A549 (cell line): ENCODE measurements at regions not wholly inside any gene's neighbourhood (a gene's known extent, or its start where the extent isn't known, plus 50 kb on each side); places are given as distances from the start of the nearest gene placed in this dataset.

Experiments used
- ATAC-seq, 2 experiments: fragments of 200-7000 bp in 1 of 2; fragments of >200 bp in 1 of 2; cut with Nextera tagmentation in 1 of 2; cut with Tn5 transposase in 1 of 2; 3 replicates each; pipeline versions ENCODE4 v1.8.0 to v1.9.1; 2018 to 2020; ENCODE audit warnings: mild to moderate bottlenecking in 1 of 2, moderate library complexity in 1 of 2
- CTCF ChIA-PET: fragments of 300-600 bp; sonication (Branson Sonifier 250); formaldehyde crosslinking; extraction: SDS; loops from one replicate; lab custom pipeline; 2021; ENCODE audit warnings: antibody characterized with exemption, inconsistent platforms; lab: Yijun Ruan, JAX
- POLR2A ChIA-PET: fragments of 350-600 bp; formaldehyde crosslinking; extraction: SDS; loops from one replicate; lab custom pipeline; 2021; ENCODE audit warnings: antibody characterized with exemption, inconsistent platforms; lab: Yijun Ruan, JAX
- DNase-seq, 2 experiments: peaks; one replicate each; pipeline versions ENCODE4 v3.0.0 to v3.0.0-alpha.2; 2011 to 2016; ENCODE audit warnings: low read depth in 1 of 2, low spot score in 1 of 2
- FAIRE-seq: peaks from 2 replicates; lab custom pipeline; 2011; peaks lifted over from hg19 to GRCh38; lab: Jason Lieb, UNC
- H3K27ac ChIP-seq, 2 experiments: fragments of >200 bp; sonication (Bioruptor Twin); formaldehyde crosslinking; 3 replicates each; pipeline ENCODE4 v1.5.1; 2016 to 2017
- H3K4me1 ChIP-seq: fragments of >200 bp; sonication (Bioruptor Twin); formaldehyde crosslinking; 3 replicates; pipeline ENCODE4 v1.6.1; 2016
- H3K4me2 ChIP-seq: fragments of >200 bp; sonication (Bioruptor Twin); formaldehyde crosslinking; 3 replicates; pipeline ENCODE4 v1.6.1; 2016
- H3K4me3 ChIP-seq: fragments of >200 bp; sonication (Bioruptor Twin); formaldehyde crosslinking; 3 replicates; pipeline ENCODE4 v1.5.1; 2016
- H3K9me3 ChIP-seq: fragments of >200 bp; sonication (Bioruptor Twin); formaldehyde crosslinking; 3 replicates; pipeline ENCODE4 v1.6.1; 2016
- CBX2 ChIP-seq: fragments of 200-600 bp; sonication (generic); IDR thresholded peaks from 2 replicates; pipeline ENCODE4 v1.6.1; 2016; ENCODE audit warnings: low read depth, mild to moderate bottlenecking, borderline replicate concordance
- CBX8 ChIP-seq: fragments of 200-600 bp; sonication (generic); IDR thresholded peaks from 2 replicates; pipeline ENCODE4 v1.6.1; 2016
- EHMT2 ChIP-seq: fragments of 200-600 bp; sonication (generic); IDR thresholded peaks from 2 replicates; pipeline ENCODE4 v1.6.1; 2016; ENCODE audit warnings: antibody characterized with exemption, low read depth, mild to moderate bottlenecking, moderate library complexity
- EP300 ChIP-seq, 2 experiments: fragments of >200 bp; sonication (Bioruptor Twin); formaldehyde crosslinking; IDR thresholded peaks; 2 replicates in 1 of 2; 3 replicates in 1 of 2; pipeline ENCODE4 v1.6.1; 2016 to 2017
- ESRRA ChIP-seq: fragments of 150-350 bp; IDR thresholded peaks from 2 replicates; pipeline ENCODE4 v1.6.1; 2014; ENCODE audit warnings: mild to moderate bottlenecking, low read length, borderline replicate concordance
- FOSL2 ChIP-seq, 2 experiments: fragments of 450-650 bp in 1 of 2; fragments of >200 bp in 1 of 2; sonication (Bioruptor Twin) in 1 of 2; formaldehyde crosslinking; IDR thresholded peaks; 2 replicates each; pipeline versions ENCODE4 v1.5.0 to v1.6.1; 2016 to 2020; ENCODE audit warnings: mild to moderate bottlenecking in 1 of 2, moderate library complexity in 1 of 2
- HDAC2 ChIP-seq: fragments of 200-600 bp; sonication (generic); IDR thresholded peaks from 2 replicates; pipeline ENCODE4 v1.6.1; 2016
- HEYL ChIP-seq: fragments of 250-450 bp; sonication (Bioruptor Pico); IDR thresholded peaks from 2 replicates; pipeline ENCODE4 v1.8.0; 2021; ENCODE audit warnings: mild to moderate bottlenecking, moderate library complexity
- HOXB5 ChIP-seq: fragments of 250-450 bp; sonication (Bioruptor Pico); IDR thresholded peaks from 2 replicates; pipeline ENCODE4 v1.5.0; 2020; ENCODE audit warnings: mild to moderate bottlenecking, moderate library complexity
- KDM5A ChIP-seq: fragments of 200-600 bp; sonication (generic); IDR thresholded peaks from 2 replicates; pipeline ENCODE4 v1.6.1; 2016; ENCODE audit warnings: antibody characterized with exemption, mild to moderate bottlenecking
- MYC ChIP-seq: IDR thresholded peaks from 2 replicates; pipeline ENCODE4 v1.6.1; 2012; ENCODE audit warnings: mild to moderate bottlenecking, inconsistent platforms, low read length, improper control_type of control experiment, borderline replicate concordance
- NPAS2 ChIP-seq: fragments of 250-450 bp; sonication (Bioruptor Pico); IDR thresholded peaks from 2 replicates; pipeline ENCODE4 v1.8.0; 2022; ENCODE audit warnings: mild to moderate bottlenecking, moderate library complexity, borderline replicate concordance
- POLR2A ChIP-seq: IDR thresholded peaks from 2 replicates; pipeline ENCODE4 v1.6.1; 2012; ENCODE audit warnings: mild to moderate bottlenecking, low read length
- POLR2AphosphoS2 ChIP-seq: conservative IDR thresholded peaks from 2 replicates; pipeline ENCODE4 v1.6.1; 2012; ENCODE audit warnings: low read length, improper control_type of control experiment, inconsistent platforms
- RNF2 ChIP-seq: fragments of 200-600 bp; sonication (generic); IDR thresholded peaks from 2 replicates; pipeline ENCODE4 v1.6.1; 2016; ENCODE audit warnings: low read depth, mild to moderate bottlenecking, antibody characterized with exemption, moderate library complexity, borderline replicate concordance
- SMC3 ChIP-seq: fragments of >200 bp; sonication (Bioruptor Twin); formaldehyde crosslinking; IDR thresholded peaks from 3 replicates; pipeline ENCODE4 v1.6.1; 2018; ENCODE audit warnings: inconsistent platforms
- SREBF2 ChIP-seq: fragments of 450-650 bp; IDR thresholded peaks from 2 replicates; pipeline ENCODE4 v1.6.1; 2014; ENCODE audit warnings: mild to moderate bottlenecking, moderate library complexity
- TFCP2L1 ChIP-seq: fragments of 250-450 bp; sonication (Bioruptor Pico); IDR thresholded peaks from 2 replicates; pipeline ENCODE4 v1.5.0; 2021; ENCODE audit warnings: mild to moderate bottlenecking
- TP53 ChIP-seq: fragments of 250-450 bp; sonication (Bioruptor Pico); IDR thresholded peaks from 2 replicates; pipeline ENCODE4 v1.5.0; 2021; ENCODE audit warnings: mild to moderate bottlenecking, moderate library complexity
- ZC3H11A ChIP-seq: fragments of 450-650 bp; IDR thresholded peaks from 2 replicates; pipeline ENCODE4 v1.6.1; 2014; ENCODE audit warnings: antibody characterized with exemption, mild to moderate bottlenecking
- ZFP36 ChIP-seq: fragments of 450-650 bp; IDR thresholded peaks from 2 replicates; pipeline ENCODE4 v1.6.1; 2014; ENCODE audit warnings: borderline replicate concordance; ENCODE audit not compliant: partially characterized antibody
- ZNF302 ChIP-seq: fragments of 250-450 bp; sonication (Bioruptor Pico); IDR thresholded peaks from 2 replicates; pipeline ENCODE4 v1.9.0; 2021; ENCODE audit warnings: inconsistent platforms, mild to moderate bottlenecking, moderate library complexity
- ZSCAN20 ChIP-seq: fragments of 250-450 bp; sonication (Bioruptor Pico); IDR thresholded peaks from 2 replicates; pipeline ENCODE4 v1.8.0; 2022; ENCODE audit warnings: mild to moderate bottlenecking, moderate library complexity
- WGBS: methylation state at CpG from one replicate; pipeline ENCODE4 v1.1.6; 2017; ENCODE audit errors: missing lambda C conversion rate; 5-methylcytosine and 5-hydroxymethylcytosine counted together
- TF ChIP-seq, protein P1 (sequence below): IDR thresholded peaks from 2 replicates; pipeline ENCODE4 v1.6.1; 2012; ENCODE audit warnings: low read depth, borderline replicate concordance
- TF ChIP-seq, protein P2 (sequence below): fragments of 150-350 bp; IDR thresholded peaks from 2 replicates; pipeline ENCODE4 v1.6.1; 2014; ENCODE audit warnings: low read depth, mild to moderate bottlenecking, low read length

DNA sequence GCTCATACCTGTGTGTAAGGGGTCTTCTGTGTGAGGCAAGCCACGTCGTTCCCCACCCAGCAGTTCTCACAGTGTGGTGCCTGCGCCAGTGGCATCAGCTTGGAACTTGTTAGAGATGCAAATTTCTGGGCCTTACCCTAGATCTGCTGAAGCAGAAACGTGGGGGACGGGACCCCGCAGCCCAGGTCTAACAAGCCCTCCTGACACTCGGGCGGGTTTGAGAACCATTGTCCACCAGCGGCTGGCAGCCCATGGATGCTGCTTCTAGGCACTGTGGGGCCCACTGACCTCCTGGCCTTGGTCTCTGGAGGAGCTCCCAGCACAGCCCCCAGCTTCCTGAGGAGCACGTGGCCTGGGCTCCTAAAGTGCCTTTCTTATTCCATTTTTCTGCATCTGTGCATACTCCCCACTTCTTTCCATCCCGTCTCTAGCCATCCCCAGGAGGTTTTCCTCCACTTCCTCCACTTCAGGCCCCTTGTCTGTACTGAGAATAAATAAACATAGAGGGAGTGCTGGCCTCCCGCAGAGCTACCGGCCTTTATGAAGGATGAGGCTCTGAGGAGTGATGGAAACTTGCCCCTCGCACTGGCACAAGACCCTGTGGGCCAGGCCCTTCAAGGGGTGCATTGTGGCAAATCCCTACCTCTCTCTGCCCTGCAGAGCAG is 94.3 kb downstream of the GALR1 start:
- POLR2A ChIA-PET = no interaction called here
- FAIRE-seq = no peak
- no peak overlapping the region for H3K4me3 ChIP-seq
- TF ChIP-seq ZFP36 (no peak), CBX8 (no peak), POLR2AphosphoS2 (no peak), ZC3H11A (no peak), TFCP2L1 (CRISPR knock-in tag) (no peak), SMC3 (no peak), TP53 (CRISPR knock-in tag) (no peak), EP300 (IDR thresholded peaks at IDR 0.05) (no peak), HDAC2 (no peak), ESRRA (no peak), ZNF302 (CRISPR knock-in tag) (no peak), SREBF2 (no peak), CBX2 (no peak), RNF2 (no peak), KDM5A (no peak), MYC (no peak), EHMT2 (no peak), HOXB5 (no peak), HEYL (CRISPR knock-in tag) (no peak), NPAS2 (CRISPR knock-in tag) (no peak)
- TF ChIP-seq, all 56 proteins: peak for 0
- no peaks in the 10 kb centered on the region for H3K9me3 ChIP-seq
- CTCF ChIA-PET = interaction anchor here (1.4 kb wide), 1 partner anchor 26 kb away, joined by 4 read pairs; no protein-coding TSS in a partner anchor
- no peak overlapping the region for H3K27ac ChIP-seq
- WGBS = 40% methylated on average over 9 of the region's 14 CpGs
- H3K4me1 ChIP-seq = no peaks in the 10 kb centered on the region
- no peak overlapping the region for H3K4me2 ChIP-seq
- ATAC-seq = no peak
- no peak for DNase-seq

DNA sequence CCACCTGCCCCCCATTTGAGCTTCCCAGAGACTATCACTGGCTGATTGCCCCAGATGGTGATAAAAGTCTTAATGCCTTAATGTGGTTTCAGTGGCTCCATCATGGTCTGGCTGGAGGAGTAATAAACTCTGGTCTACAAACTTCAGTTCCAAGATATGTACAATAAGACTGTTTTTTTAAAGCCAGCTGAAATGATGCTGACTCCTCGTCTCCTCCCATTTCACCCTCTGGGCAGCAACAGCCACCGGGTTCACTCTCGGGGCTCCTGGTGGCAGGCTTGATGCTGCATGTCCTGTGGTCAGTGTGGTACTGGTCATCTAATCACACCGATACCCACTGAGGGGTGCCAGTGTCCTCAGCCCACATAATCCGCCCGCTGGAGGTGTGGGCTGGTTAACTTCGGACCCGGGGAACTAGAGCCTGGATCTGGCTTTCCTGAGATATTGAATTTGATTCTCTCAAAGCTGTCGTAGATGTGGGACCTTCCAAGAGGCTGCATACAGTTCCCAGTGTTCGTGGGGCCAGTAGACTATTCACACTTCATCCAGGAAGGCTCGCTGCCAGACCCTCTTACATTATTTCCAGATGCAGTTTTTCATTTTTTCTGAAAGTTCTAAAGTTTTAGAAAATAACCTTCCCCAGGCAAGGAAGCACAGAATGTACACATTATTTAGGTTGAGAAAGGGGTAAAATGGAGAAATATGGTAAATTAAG is 95.3 kb downstream of the GALR1 start:
- POLR2A ChIA-PET = no interaction called here
- Histone ChIP-seq H3K9me3 (no peaks in the 10 kb centered on the region), H3K4me2 (no peak overlapping the region), H3K27ac (no peak overlapping the region), H3K4me1 (no peaks in the 10 kb centered on the region), H3K4me3 (no peak overlapping the region)
- TF ChIP-seq FOSL2 (IDR thresholded peaks at IDR 0.05) (no peak), FOSL2 (CRISPR knock-in tag; IDR thresholded peaks at IDR 0.05) (no peak), TFCP2L1 (CRISPR knock-in tag) (no peak), CBX8 (no peak), ESRRA (no peak), POLR2AphosphoS2 (no peak), POLR2A (no peak), HDAC2 (no peak), ZSCAN20 (CRISPR knock-in tag) (no peak), MYC (no peak)
- TF ChIP-seq, protein P1, sequence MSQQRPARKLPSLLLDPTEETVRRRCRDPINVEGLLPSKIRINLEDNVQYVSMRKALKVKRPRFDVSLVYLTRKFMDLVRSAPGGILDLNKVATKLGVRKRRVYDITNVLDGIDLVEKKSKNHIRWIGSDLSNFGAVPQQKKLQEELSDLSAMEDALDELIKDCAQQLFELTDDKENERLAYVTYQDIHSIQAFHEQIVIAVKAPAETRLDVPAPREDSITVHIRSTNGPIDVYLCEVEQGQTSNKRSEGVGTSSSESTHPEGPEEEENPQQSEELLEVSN = no peak
- TF ChIP-seq, protein P2, sequence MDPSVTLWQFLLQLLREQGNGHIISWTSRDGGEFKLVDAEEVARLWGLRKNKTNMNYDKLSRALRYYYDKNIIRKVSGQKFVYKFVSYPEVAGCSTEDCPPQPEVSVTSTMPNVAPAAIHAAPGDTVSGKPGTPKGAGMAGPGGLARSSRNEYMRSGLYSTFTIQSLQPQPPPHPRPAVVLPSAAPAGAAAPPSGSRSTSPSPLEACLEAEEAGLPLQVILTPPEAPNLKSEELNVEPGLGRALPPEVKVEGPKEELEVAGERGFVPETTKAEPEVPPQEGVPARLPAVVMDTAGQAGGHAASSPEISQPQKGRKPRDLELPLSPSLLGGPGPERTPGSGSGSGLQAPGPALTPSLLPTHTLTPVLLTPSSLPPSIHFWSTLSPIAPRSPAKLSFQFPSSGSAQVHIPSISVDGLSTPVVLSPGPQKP = no peak
- no peak for FAIRE-seq
- CTCF ChIA-PET = interaction anchor here (1.4 kb wide), 1 partner anchor 25 kb away, joined by 4 read pairs; no protein-coding TSS in a partner anchor
- DNase-seq = no peak
- ATAC-seq = no peak
- WGBS = 49% methylated on average over 9 of the region's 11 CpGs
